Fibroblast of skin of abdomen (primary cell): ENCODE measurements at regions not wholly inside any gene's neighbourhood (a gene's known extent, or its start where the extent isn't known, plus 50 kb on each side); places are given as distances from the start of the nearest gene placed in this dataset.
"Not testable (repeated sequence)": the region's sequence is repeated elsewhere in the genome, so short reads cannot be mapped to it uniquely, and the experiment has no call there.

Source experiments
- DNase-seq: peaks from one replicate; pipeline ENCODE4 v3.0.0-alpha.2; 2013

DNA sequence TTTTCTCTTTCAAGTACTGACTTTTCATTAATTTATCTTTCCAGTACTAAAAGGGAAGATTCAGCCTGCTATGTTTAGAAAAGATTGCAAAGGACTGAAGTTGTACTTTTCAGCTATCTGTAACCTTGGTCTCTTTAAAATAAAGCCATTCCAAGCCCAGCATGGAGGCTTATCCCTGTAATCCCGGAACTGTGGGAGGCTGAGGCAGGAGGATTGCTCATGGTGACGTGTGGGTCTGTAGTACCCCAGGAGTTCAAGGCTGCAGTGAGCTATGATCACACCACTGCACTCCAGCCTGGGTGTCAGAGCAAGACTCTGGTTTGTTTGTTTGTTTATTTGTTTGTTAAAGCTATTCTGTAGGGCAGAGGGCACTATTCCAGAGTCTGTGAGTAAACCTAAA, 50.6 kb upstream of the TMEM170B start:
- no peak for DNase-seq

DNA sequence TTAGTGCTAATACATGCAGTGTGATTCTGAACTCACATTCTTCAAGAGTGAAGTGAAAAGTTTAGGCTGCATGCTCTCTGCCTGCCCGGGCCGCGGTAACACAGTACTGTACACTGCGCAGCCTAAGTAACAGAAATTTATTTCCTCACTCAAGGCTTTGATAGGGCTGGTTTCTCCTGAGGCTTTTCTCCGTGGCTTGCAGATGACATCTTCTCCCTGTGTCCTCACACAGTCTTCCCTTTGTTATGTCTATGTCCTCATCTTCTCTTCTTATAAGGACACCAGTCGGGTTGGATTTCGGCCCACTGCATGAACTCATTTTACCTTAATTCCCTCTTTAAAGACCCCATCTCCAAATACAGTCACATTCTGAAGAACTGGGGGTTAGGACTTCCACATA, 51.1 kb upstream of the TMEM170B start:
- DNase-seq, result no peak

DNA sequence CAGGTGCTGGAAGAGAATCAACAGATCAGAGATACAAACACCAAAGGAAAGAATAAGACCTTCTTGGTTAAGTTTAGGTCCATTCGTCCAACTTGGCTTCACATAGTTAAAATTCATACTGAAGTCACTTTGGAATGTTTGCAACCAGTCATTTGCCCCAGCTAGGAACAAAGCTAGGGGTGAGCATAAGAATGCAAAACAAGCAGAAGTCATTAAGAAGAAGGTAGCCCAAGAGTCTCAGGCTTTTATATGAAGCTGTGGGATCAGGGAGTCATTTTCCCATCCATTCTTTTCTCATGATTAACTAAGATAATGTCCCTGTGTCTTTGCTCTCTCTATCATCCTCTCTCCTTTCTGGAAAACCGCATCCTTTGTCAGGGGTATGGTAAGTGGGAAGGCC, 51.5 kb upstream of the TMEM170B start:
- no peak for DNase-seq

DNA sequence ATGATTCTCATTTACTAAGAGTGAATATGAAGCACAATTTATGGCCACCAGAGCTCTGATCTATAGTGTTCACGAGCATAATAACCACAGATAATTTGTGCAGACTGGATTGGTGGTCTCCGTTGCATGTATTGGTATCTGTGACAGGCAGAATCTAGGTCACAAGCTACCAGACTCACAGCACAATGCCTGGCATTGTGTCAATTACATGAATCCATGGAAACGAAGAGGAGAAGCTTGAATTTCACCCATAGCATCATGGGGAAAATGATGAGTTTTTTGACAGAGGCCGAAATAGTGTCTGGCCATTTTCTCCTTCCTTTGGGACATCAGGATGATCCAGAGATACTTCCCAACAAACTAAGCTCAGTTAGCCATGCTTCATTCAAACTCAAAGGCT, 52.3 kb upstream of the TMEM170B start:
- DNase-seq, result no peak

GRCh38 chr6:11484441-11484840, 53.1 kb upstream of the TMEM170B start:
- peak; percentile 33 for DNase-seq

- no peak for DNase-seq
Measured at GRCh38 chr6:11482616-11483015, 54.9 kb upstream of the TMEM170B start.

GRCh38 chr6:11480541-11480940, 57.0 kb upstream of the TMEM170B start:
- DNase-seq, result no peak

DNA sequence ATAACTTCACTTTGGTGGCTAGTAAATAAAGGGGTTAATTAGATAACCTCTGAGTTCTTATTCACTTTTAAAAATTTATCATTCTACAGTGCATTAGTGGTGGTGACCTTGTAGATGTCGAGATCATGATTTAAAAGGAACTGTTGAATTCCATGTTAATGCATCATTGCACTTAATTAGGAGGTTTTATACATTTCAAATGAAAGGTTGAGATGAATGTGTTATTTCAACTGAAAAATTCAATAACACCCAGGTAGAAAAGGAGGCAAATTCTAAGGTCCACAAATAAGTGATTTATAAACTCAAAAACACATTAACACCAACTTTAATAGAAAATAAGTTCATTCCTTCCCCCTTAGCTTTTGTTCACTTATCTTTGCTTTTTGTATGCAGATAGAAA, 58.3 kb upstream of the TMEM170B start:
- DNase-seq, result no peak

DNA sequence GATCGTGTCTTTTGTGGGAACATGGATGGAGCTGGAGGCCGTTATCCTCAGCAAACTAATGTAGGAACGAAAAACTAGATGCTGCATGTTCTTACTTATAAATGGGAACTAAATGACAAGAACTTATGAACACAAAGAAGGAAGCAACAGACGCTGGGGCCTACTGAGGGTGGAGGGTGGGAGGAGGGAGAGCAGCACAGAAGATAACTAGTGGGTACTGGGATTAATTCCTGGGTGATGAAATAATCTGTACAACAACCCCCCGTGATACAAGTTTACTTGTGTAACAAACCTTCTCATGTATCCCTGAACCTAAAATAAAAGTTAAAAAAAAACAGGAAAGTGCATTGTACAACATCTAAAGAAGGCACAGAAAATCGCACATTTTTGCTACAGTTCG, 59.0 kb upstream of the TMEM170B start:
- no peak for DNase-seq

DNA sequence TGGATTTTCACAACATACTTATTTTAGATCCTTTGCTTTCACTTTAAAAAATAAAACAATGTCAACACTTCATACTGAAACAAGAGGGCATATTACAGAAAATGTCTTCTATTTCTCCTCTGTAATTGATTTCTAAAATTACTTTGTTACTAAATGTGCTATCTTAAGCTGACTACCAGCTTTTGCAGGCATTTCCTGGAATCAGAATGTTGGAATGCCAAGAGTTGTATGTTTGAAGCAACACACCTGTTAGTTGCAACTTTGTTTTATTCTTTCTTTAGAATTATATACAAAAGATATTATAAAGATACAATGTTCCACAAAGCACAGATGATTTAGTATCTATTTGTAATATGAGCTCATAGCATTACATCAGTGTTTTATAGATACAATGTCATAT, 62.5 kb upstream of the TMEM170B start:
- DNase-seq, result no peak

DNA sequence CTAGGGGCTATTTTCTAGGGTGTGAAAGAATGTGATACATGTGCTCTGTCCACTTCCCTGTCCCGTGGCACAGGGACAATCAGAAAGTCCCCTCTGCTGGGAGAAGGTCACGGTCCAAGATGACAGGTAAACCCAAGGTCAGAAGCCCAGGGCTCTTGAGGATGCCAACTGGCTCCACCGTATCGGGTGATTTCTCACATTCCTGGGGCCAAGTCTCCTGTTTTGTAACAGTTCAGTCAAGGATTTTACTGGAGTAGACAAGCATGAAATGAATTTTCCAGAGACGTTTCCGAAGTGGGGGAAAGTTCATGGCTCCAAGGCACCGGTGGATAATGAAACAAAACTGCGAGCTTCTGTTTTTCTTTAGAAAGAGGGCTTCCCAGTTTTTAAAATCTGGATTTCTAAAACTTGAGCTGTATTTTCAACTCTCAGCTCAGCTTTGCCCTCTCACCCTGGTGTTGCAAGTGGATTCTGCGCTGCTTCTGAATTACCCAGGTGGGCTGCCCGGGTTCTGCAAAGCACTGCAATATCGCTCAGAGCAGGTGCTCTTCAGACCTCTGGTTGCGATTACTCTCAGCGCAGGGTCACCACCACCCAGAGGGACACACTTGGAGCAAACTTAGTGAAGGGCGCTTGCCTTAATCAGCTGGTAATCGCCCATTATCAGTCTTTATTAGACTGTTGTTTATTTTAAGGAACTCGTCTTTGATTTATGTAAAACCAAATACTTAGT, 64.4 kb upstream of the TMEM170B start:
- DNase-seq, result no peak

GRCh38 chr6:11471261-11471660, 66.3 kb upstream of the TMEM170B start:
- DNase-seq, result no peak

DNA sequence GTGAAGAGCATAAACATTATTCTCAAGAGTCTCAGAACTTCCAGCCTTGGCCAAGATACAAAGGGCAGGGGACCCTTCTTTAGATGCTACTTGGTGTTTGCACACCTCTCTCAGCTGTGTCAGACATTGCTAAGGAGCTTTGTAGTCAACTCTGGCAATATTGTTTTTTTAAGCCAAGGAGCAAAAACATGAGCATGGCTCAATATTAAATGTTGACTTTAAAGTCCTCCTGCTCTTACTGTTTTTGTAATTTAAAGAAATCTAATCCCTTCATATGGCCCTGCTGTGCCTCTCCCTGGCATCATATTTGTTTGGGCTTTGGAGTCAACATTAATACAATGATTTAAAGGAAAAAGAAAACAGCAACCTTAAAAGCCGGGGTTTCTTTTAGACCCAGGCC, 67.9 kb upstream of the TMEM170B start:
- no peak for DNase-seq

- not testable (repeated sequence) for DNase-seq
Measured at GRCh38 chr6:11468271-11468670, 69.3 kb upstream of the TMEM170B start.

DNA sequence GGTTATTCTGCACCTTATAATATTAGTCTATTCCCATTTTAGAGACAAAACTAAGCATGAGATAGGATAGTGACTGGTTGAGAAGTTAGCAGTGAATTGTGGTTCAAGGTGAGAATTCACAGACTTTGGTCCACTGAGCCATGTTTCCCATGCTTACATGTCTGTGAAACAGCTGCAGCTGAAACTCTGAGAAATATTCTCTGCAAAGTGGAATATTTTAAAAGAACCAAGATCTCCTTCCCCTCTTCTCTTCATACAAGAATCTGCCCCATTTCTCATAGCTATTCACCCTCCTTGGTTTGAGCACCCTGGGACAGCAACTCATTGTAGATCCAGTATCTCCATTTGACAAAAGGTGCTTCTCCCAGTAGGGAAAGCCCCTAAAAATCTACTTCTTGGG, 70.2 kb upstream of the TMEM170B start:
- no peak for DNase-seq

DNA sequence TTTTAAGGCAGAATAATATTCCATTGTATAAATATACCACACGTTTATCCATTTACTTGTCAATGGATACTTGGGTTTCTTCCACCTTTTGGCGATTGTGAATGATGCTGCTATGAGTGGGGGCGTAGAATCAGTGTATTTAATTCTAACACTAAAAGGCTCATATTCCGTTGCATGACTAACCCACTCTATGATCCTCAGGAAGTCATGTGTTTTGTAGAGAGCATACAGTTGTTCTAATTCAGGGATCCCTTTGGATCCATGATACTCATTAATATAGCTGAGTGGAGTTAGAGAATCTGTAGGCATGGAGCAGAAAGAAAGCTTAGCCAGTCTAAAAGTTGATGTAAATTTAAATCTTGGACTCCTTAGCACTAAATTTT, 74.2 kb upstream of the TMEM170B start:
- no peak for DNase-seq

- DNase-seq, result no peak
Measured at GRCh38 chr6:11462742-11463397, 74.7 kb upstream of the TMEM170B start.

DNA sequence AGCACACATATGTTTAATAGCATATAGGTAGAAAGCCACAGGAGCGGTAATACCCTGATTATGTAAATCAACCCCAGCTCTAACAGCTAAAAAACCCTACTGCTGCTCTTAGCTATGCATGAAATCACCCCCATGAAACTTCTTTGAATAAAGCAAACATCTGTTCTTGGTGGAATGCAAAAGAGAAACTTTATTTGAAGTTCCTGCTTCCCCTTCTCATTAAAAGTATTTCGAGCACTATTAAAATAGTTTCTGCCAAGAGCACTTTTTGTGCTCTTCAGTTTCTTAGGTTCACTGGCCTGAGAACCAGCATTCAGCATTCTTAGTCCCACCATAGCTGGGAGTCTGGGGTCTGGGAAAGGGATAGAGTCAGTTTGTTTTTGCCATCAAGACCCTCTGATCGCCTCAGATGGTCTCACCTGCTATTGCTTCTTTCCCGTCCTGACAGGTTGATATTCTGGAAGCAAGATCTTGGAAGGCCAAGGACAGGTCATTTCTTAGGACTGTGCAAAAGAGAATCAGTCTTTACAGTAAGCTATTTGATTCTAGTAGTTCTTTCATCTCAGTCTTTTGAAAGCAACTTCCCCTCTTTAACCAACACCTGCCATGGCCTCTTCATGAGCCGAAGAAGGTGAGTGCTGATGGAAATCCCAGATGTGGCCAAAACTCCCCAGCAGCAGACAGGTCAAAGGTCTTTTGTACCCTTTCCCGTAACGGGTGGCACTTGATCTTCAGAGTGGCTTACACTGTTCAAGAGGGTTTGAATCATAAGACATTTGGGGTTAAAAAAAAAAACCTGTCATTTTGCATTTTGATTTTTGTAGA, 76.5 kb upstream of the TMEM170B start:
- no peak for DNase-seq

DNA sequence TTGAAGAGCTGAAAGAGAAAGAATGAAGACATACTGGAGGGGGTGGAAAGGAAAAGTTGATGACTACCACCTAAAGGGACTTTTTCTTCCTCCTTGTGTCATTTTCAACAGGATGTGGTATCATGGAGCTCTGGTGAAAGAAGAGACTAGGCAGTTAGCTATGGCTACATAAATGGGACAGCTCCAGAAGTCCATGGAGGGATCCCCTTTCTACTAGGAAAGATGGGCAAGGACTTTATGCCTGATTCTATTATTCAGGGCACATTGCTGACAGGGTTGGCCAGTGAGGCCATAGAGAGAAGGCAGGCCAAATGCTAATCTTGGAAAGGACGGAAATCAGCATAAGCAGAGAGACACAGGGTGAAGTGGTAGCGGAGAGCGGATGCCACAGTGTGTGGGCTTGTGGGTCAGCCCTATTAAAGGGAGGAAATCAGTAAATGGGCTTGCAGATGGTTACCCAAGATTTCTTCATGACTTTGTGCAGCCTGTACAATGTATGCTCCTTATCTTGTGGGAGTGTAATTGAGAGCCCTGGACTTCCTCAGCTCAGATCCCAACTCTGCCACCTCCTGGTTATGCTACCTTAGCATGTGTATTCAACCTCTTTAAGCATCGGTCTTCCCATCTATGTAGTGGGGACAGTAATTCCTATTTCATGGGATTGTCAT, 77.4 kb upstream of the TMEM170B start:
- DNase-seq, result peak; percentile 17

DNA sequence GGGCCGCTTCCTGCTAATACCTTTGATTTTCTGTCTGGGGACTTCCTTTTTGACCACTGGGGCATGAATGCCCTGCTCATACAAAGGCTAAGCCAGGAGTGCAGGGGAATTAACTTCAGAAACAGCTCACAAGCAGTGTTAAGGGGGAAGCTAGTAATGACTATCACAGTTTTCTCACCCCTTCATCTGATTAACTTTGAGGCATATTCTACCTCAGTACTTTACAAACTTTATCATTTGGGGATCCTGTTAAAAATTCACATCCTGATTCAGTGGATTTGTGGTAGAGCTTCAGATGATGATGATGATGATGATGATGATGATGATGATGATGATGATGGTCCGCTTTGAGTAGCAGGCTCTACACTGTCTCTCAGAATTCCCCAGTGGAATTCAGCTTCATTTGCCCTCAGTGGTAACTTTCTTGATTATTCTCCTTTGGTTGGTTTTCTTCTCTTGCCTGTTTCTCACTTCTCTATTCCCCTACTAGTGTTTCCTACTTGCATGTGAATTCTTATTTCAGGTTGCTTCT, 78.4 kb upstream of the TMEM170B start:
- DNase-seq, result no peak

- no peak for DNase-seq
Measured at GRCh38 chr6:11458509-11458908, 79.0 kb upstream of the TMEM170B start.

- DNase-seq, result not testable (repeated sequence)
Measured at GRCh38 chr6:11457422-11457821, 80.1 kb upstream of the TMEM170B start.

- DNase-seq, result not testable (repeated sequence)
Measured at GRCh38 chr6:11452106-11452505, 85.4 kb upstream of the TMEM170B start.
